Natural killer cell (primary cell): ENCODE measurements at regions not wholly inside any gene's neighbourhood (a gene's known extent, or its start where the extent isn't known, plus 50 kb on each side); places are given as distances from the start of the nearest gene placed in this dataset.
"Not testable (repeated sequence)": the region's sequence is repeated elsewhere in the genome, so short reads cannot be mapped to it uniquely, and the experiment has no call there.

Source experiments
- ATAC-seq, 3 donors: fragments of 150-1000 bp in 2 of 3; fragments of 200-7000 bp in 1 of 3; cut with Tn5 transposase; 1 replicate in 1 of 3; 2 replicates in 2 of 3; pipeline ENCODE4 v1.10.0; 2021; ENCODE audit warnings: mild to moderate bottlenecking in 2 of 3, moderate library complexity in 2 of 3
- DNase-seq, 2 donors: peaks; one replicate each; pipeline versions ENCODE4 v3.0.0 to v3.0.0-alpha.2; 2013 to 2021; ENCODE audit warnings: mixed read lengths in 1 of 2
- H3K27ac ChIP-seq: one replicate; pipeline ENCODE4 v1.5.1; 2013; ENCODE audit warnings: mild to moderate bottlenecking, low read length
- H3K27me3 ChIP-seq: one replicate; pipeline ENCODE4 v1.6.1; 2013; ENCODE audit warnings: low read length; ENCODE audit not compliant: control insufficient read depth, insufficient read depth
- H3K36me3 ChIP-seq: one replicate; pipeline ENCODE4 v1.6.1; 2013; ENCODE audit warnings: low read length; ENCODE audit not compliant: control insufficient read depth, insufficient read depth
- H3K4me1 ChIP-seq: one replicate; pipeline ENCODE4 v1.6.1; 2013; ENCODE audit warnings: low read length; ENCODE audit not compliant: control insufficient read depth, insufficient read depth
- H3K4me3 ChIP-seq: one replicate; pipeline ENCODE4 v1.5.1; 2013; ENCODE audit warnings: low read length
- H3K9me3 ChIP-seq: one replicate; pipeline ENCODE4 v1.6.1; 2013; ENCODE audit warnings: low read length; ENCODE audit not compliant: control insufficient read depth, insufficient read depth
- H3K27ac Mint-ChIP-seq, 2 donors: one replicate each; pipeline ENCODE4 v1.8.0; 2022; ENCODE audit warnings: mild to moderate bottlenecking in 2 of 2, mixed read lengths in 2 of 2, moderate library complexity in 1 of 2
- H3K27me3 Mint-ChIP-seq, 2 donors: one replicate each; pipeline ENCODE4 v1.8.0; 2022; ENCODE audit warnings: low read depth in 2 of 2, mixed read lengths in 2 of 2
- H3K36me3 Mint-ChIP-seq: one replicate; pipeline ENCODE4 v1.8.0; 2022; ENCODE audit warnings: mixed read lengths
- H3K4me1 Mint-ChIP-seq, 2 donors: one replicate each; pipeline ENCODE4 v1.8.0; 2022; ENCODE audit warnings: mixed read lengths in 2 of 2
- H3K4me3 Mint-ChIP-seq: one replicate; pipeline ENCODE4 v1.8.0; 2022; ENCODE audit warnings: mild to moderate bottlenecking, moderate library complexity, mixed read lengths
- H3K9me3 Mint-ChIP-seq, 2 donors: one replicate each; pipeline ENCODE4 v1.8.0; 2022; ENCODE audit warnings: mixed read lengths in 2 of 2
- CTCF ChIP-seq: fragments of 200-600 bp; IDR thresholded peaks from one replicate; pipeline ENCODE4 v1.8.0; 2022; ENCODE audit warnings: antibody characterized with exemption
- WGBS: methylation state at CpG from one replicate; pipeline ENCODE4 v1.1.7; 2013; ENCODE audit warnings: missing lambda C conversion rate; ENCODE audit not compliant: insufficient coverage; 5-methylcytosine and 5-hydroxymethylcytosine counted together
- intact Hi-C: fragments of 100-400 bp; cut with micrococcal nuclease; formaldehyde crosslinking; loops from one replicate; pipeline ENCODE4 v1.14.2; 2022

GRCh38 chr11:134980819-134981710 lies 569.0 kb upstream of the B3GAT1 start:
- H3K27ac ChIP-seq = no peak overlapping the region
- 73% methylated on average over 11 of the region's 13 CpGs for WGBS
- H3K4me3 ChIP-seq = no peak overlapping the region
- H3K4me1 ChIP-seq = no peaks in the 10 kb centered on the region
- Mint-ChIP-seq H3K36me3 (no peaks in the 10 kb centered on the region), H3K4me3 (no peak overlapping the region), H3K4me1 (peaks cover 12 to 14% of the 10 kb centered on the region in 2 donors), H3K27ac (no peak overlapping the region), H3K9me3 (no peaks in the 10 kb centered on the region), H3K27me3 (peaks cover 0 to 2% of the 10 kb centered on the region in 2 donors)
- H3K27me3 ChIP-seq = no peaks in the 10 kb centered on the region
- DNase-seq (no peak), ATAC-seq (no peak)
- no peaks in the 10 kb centered on the region for H3K36me3 ChIP-seq
- TF ChIP-seq CTCF = no peak
- intact Hi-C loops = no loop called here
- no peaks in the 10 kb centered on the region for H3K9me3 ChIP-seq

- H3K27ac Mint-ChIP-seq, H3K4me3 Mint-ChIP-seq, DNase-seq, H3K36me3 Mint-ChIP-seq, H3K9me3 ChIP-seq, H3K4me1 ChIP-seq, intact Hi-C loops, H3K4me1 Mint-ChIP-seq, H3K9me3 Mint-ChIP-seq, ATAC-seq, H3K4me3 ChIP-seq, H3K27me3 Mint-ChIP-seq, H3K27me3 ChIP-seq, H3K27ac ChIP-seq, H3K36me3 ChIP-seq: not testable (repeated sequence)
- 93% methylated on average over 8 of the region's 12 CpGs for WGBS
Observed at GRCh38 chr11:134979089-134979457, 567.0 kb upstream of the B3GAT1 start.

- Mint-ChIP-seq H3K4me3 (no peak overlapping the region), H3K27me3 (peaks cover 0 to 2% of the 10 kb centered on the region in 2 donors), H3K27ac (no peak overlapping the region), H3K36me3 (no peaks in the 10 kb centered on the region), H3K4me1 (peaks cover 0 to 5% of the 10 kb centered on the region in 2 donors), H3K9me3 (no peaks in the 10 kb centered on the region)
- Histone ChIP-seq H3K4me3 (no peak overlapping the region), H3K36me3 (no peaks in the 10 kb centered on the region), H3K27me3 (no peaks in the 10 kb centered on the region), H3K9me3 (no peaks in the 10 kb centered on the region), H3K4me1 (no peaks in the 10 kb centered on the region), H3K27ac (no peak overlapping the region)
- no peak for TF ChIP-seq CTCF
- WGBS = 86% methylated on average over 20 of the region's 21 CpGs
- DNase-seq (no peak), ATAC-seq (no peak)
- intact Hi-C loops = no loop called here
Observed at GRCh38 chr11:134978388-134979088, 566.5 kb upstream of the B3GAT1 start.

GRCh38 chr11:134976551-134976950 lies 564.5 kb upstream of the B3GAT1 start:
- no peak overlapping the region for H3K4me3 Mint-ChIP-seq
- no peaks in the 10 kb centered on the region for H3K27me3 Mint-ChIP-seq
- H3K4me1 Mint-ChIP-seq = peaks cover 0 to 5% of the 10 kb centered on the region in 2 donors
- no peaks in the 10 kb centered on the region for H3K4me1 ChIP-seq
- no peak overlapping the region for H3K4me3 ChIP-seq
- no peak overlapping the region for H3K27ac Mint-ChIP-seq
- no peaks in the 10 kb centered on the region for H3K27me3 ChIP-seq
- H3K9me3 ChIP-seq = no peaks in the 10 kb centered on the region
- TF ChIP-seq CTCF = no peak
- no peak overlapping the region for H3K27ac ChIP-seq
- H3K36me3 Mint-ChIP-seq = no peaks in the 10 kb centered on the region
- no peaks in the 10 kb centered on the region for H3K36me3 ChIP-seq
- DNase-seq = no peak
- no peaks in the 10 kb centered on the region for H3K9me3 Mint-ChIP-seq
- no peak for ATAC-seq
- WGBS = 77% methylated on average over 7 of the region's 7 CpGs
- intact Hi-C loops = no loop called here
